Glutamatergic neuron (in vitro differentiated cells): ENCODE measurements at regions not wholly inside any gene's neighbourhood (a gene's known extent, or its start where the extent isn't known, plus 50 kb on each side); places are given as distances from the start of the nearest gene placed in this dataset.

Experiments used
- DNase-seq: peaks from one replicate; pipeline ENCODE4 v3.0.0; 2022
- H3K27ac Mint-ChIP-seq: one replicate; pipeline ENCODE4 v1.8.0; 2020; ENCODE audit warnings: mild to moderate bottlenecking, mixed read lengths, inconsistent platforms; ENCODE audit not compliant: unreplicated experiment
- H3K27me3 Mint-ChIP-seq: one replicate; pipeline ENCODE4 v1.8.0; 2020; ENCODE audit warnings: mild to moderate bottlenecking, moderate library complexity, mixed read lengths, inconsistent platforms; ENCODE audit not compliant: unreplicated experiment
- H3K36me3 Mint-ChIP-seq: one replicate; pipeline ENCODE4 v1.8.0; 2020; ENCODE audit warnings: mild to moderate bottlenecking, mixed read lengths, inconsistent platforms; ENCODE audit not compliant: unreplicated experiment
- H3K4me1 Mint-ChIP-seq: one replicate; pipeline ENCODE4 v1.8.0; 2020; ENCODE audit warnings: mild to moderate bottlenecking, low read depth, mixed read lengths, inconsistent platforms; ENCODE audit not compliant: unreplicated experiment
- H3K4me3 Mint-ChIP-seq: one replicate; pipeline ENCODE4 v1.8.0; 2020; ENCODE audit warnings: mild to moderate bottlenecking, mixed read lengths, inconsistent platforms; ENCODE audit not compliant: unreplicated experiment
- H3K9me3 Mint-ChIP-seq: one replicate; pipeline ENCODE4 v1.8.0; 2020; ENCODE audit warnings: mild to moderate bottlenecking, moderate library complexity, mixed read lengths, inconsistent platforms; ENCODE audit not compliant: unreplicated experiment
- CTCF ChIP-seq: fragments of 200-600 bp; sonication (generic); IDR thresholded peaks from one replicate; pipeline ENCODE4 v1.5.0; 2021; ENCODE audit not compliant: partially characterized antibody, unreplicated experiment

- no peak for DNase-seq
- no peak overlapping the region for H3K27ac Mint-ChIP-seq
- H3K27me3 Mint-ChIP-seq, result peaks cover 1% of the 10 kb centered on the region
- no peaks in the 10 kb centered on the region for H3K9me3 Mint-ChIP-seq
- H3K4me1 Mint-ChIP-seq, result no peaks in the 10 kb centered on the region
- no peak overlapping the region for H3K4me3 Mint-ChIP-seq
- no peaks in the 10 kb centered on the region for H3K36me3 Mint-ChIP-seq
- TF ChIP-seq CTCF, result no peak
Measured at GRCh38 chrX:13906093-13906492, 89.2 kb upstream of the GPM6B start.

GRCh38 chrX:13903405-13903804 lies 86.5 kb upstream of the GPM6B start:
- H3K27ac Mint-ChIP-seq, result no peak overlapping the region

DNA sequence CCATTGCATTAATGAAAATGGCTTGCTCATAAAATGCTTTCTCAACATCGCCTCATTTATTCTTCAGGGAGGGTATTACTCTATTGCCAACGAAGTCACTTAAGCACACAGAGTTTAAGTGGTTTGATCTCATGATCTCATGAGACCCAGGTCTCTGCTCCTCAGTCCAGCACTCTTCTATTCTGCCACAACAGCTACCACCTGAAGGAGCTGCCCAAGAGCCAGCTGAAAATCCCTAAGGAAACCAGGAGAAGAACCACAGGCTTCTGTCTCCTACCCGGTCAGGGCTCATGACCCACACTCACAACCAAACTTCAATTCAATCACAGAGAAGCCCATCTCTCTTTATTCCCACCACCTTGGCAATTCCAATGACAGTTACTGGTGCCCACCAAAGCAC lies 85.5 kb upstream of the GPM6B start:
- H3K36me3 Mint-ChIP-seq, result no peaks in the 10 kb centered on the region
- no peak for TF ChIP-seq CTCF
- no peak overlapping the region for H3K4me3 Mint-ChIP-seq
- peaks cover 5% of the 10 kb centered on the region for H3K4me1 Mint-ChIP-seq
- H3K9me3 Mint-ChIP-seq, result no peaks in the 10 kb centered on the region
- DNase-seq, result no peak
- H3K27me3 Mint-ChIP-seq, result peaks cover 1% of the 10 kb centered on the region
- no peak overlapping the region for H3K27ac Mint-ChIP-seq

More at GRCh38 chrX:13903405-13903804, 86.5 kb upstream of the GPM6B start:
- no peak for DNase-seq
- Mint-ChIP-seq H3K4me3 (no peak overlapping the region), H3K9me3 (no peaks in the 10 kb centered on the region), H3K4me1 (no peaks in the 10 kb centered on the region), H3K36me3 (no peaks in the 10 kb centered on the region), H3K27me3 (peaks cover 1% of the 10 kb centered on the region)
- no peak for TF ChIP-seq CTCF

- no peaks in the 10 kb centered on the region for H3K9me3 Mint-ChIP-seq
- no peak for TF ChIP-seq CTCF
- H3K4me3 Mint-ChIP-seq, result no peak overlapping the region
- H3K4me1 Mint-ChIP-seq, result peaks cover 5% of the 10 kb centered on the region
- no peak for DNase-seq
- no peak overlapping the region for H3K27ac Mint-ChIP-seq
- no peaks in the 10 kb centered on the region for H3K36me3 Mint-ChIP-seq
- peaks cover 1% of the 10 kb centered on the region for H3K27me3 Mint-ChIP-seq
Measured at GRCh38 chrX:13901354-13901753, 84.5 kb upstream of the GPM6B start.

DNA sequence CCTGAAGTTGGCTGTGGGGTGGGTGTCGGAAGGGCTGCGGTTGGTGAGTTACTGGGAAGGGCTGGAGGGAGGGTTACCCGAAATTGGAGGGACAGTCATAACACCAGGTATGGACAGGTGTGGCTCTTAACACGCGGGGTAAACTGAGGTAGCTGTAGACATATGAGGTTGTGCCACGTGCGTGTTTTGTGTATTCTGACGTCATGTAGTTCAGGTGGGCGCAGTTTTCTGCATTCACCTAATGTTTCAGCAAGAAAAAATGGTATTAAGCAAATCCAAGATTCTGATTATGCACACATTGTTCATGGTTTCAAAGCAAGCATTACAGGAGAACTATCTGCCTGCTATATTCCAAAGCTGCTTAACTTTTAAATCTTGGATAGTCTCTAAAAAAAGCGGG lies 83.5 kb upstream of the GPM6B start:
- Mint-ChIP-seq H3K4me3 (no peak overlapping the region), H3K9me3 (no peaks in the 10 kb centered on the region), H3K27me3 (peaks cover 1% of the 10 kb centered on the region), H3K36me3 (no peaks in the 10 kb centered on the region), H3K4me1 (peaks cover 5% of the 10 kb centered on the region), H3K27ac (no peak overlapping the region)
- TF ChIP-seq CTCF, result no peak
- no peak for DNase-seq
